GM12878 (cell line): ENCODE measurements at regions not wholly inside any gene's neighbourhood (a gene's known extent, or its start where the extent isn't known, plus 50 kb on each side); places are given as distances from the start of the nearest gene placed in this dataset.

Experiments
- ATF7 ChIP-seq: fragments of 450-650 bp; IDR thresholded peaks from 2 replicates; pipeline ENCODE4 v1.6.1; 2016; ENCODE audit warnings: low read depth, mild to moderate bottlenecking
- GATAD2B ChIP-seq: fragments of 450-650 bp; conservative IDR thresholded peaks from 2 replicates; pipeline ENCODE4 v1.6.1; 2017; ENCODE audit warnings: low read depth, mild to moderate bottlenecking, moderate library complexity
- PAX5 ChIP-seq: IDR thresholded peaks from 2 replicates; pipeline ENCODE4 v1.6.1; 2011; ENCODE audit warnings: low read depth, low read length, borderline replicate concordance
- TBL1XR1 ChIP-seq: IDR thresholded peaks from 2 replicates; pipeline ENCODE4 v1.6.1; 2012; ENCODE audit warnings: low read depth, low read length, improper control_type of control experiment
- ZBTB4 ChIP-seq: fragments of 450-650 bp; formaldehyde crosslinking; IDR thresholded peaks from 2 replicates; pipeline ENCODE4 v1.4.0; 2022; ENCODE audit warnings: mild to moderate bottlenecking, moderate library complexity
- TF ChIP-seq, protein P1 (sequence below): fragments of 450-650 bp; IDR thresholded peaks from 2 replicates; pipeline ENCODE4 v1.6.1; 2017; ENCODE audit warnings: mild to moderate bottlenecking, low read depth, inconsistent platforms; ENCODE audit not compliant: poor library complexity, severe bottlenecking

GRCh38 chr6:84876723-84877514 lies 112.5 kb upstream of the TBX18 start (continued):
- TF ChIP-seq ZBTB4 (CRISPR knock-in tag) = no peak
- no peak for TF ChIP-seq GATAD2B
- no peak for TF ChIP-seq PAX5
- TF ChIP-seq TBL1XR1 = no peak
- TF ChIP-seq ATF7 = no peak
- TF ChIP-seq, protein P1, sequence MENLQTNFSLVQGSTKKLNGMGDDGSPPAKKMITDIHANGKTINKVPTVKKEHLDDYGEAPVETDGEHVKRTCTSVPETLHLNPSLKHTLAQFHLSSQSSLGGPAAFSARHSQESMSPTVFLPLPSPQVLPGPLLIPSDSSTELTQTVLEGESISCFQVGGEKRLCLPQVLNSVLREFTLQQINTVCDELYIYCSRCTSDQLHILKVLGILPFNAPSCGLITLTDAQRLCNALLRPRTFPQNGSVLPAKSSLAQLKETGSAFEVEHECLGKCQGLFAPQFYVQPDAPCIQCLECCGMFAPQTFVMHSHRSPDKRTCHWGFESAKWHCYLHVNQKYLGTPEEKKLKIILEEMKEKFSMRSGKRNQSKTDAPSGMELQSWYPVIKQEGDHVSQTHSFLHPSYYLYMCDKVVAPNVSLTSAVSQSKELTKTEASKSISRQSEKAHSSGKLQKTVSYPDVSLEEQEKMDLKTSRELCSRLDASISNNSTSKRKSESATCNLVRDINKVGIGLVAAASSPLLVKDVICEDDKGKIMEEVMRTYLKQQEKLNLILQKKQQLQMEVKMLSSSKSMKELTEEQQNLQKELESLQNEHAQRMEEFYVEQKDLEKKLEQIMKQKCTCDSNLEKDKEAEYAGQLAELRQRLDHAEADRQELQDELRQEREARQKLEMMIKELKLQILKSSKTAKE = no peak
